H1 (cell line): ENCODE measurements at regions not wholly inside any gene's neighbourhood (a gene's known extent, or its start where the extent isn't known, plus 50 kb on each side); places are given as distances from the start of the nearest gene placed in this dataset.

Source experiments
- CTCF ChIA-PET: fragments of 300-600 bp; sonication (Branson Sonifier 250); formaldehyde crosslinking; loops from one replicate; lab custom pipeline; 2021; ENCODE audit not compliant: partially characterized antibody; lab: Charles Lee
- POLR2A ChIA-PET: fragments of 300-600 bp; sonication (Branson Sonifier 250); formaldehyde crosslinking; loops from one replicate; lab custom pipeline; 2021; ENCODE audit warnings: inconsistent platforms; ENCODE audit not compliant: partially characterized antibody; lab: Charles Lee
- DNase-seq, 2 experiments: peaks; one replicate each; pipeline versions ENCODE4 v3.0.0 to v3.0.0-alpha.2; 2010 to 2022; ENCODE audit warnings: low spot score in 2 of 2, low read depth in 1 of 2, mixed read lengths in 1 of 2
- FAIRE-seq: peaks from 2 replicates; lab custom pipeline; 2011; peaks lifted over from hg19 to GRCh38; lab: Jason Lieb, UNC
- H2AFZ ChIP-seq: 2 replicates; pipeline ENCODE4 v1.8.1; 2012; ENCODE audit warnings: low read length, inconsistent platforms
- H2AK5ac ChIP-seq: 2 replicates; pipeline ENCODE4 v1.6.1; 2013; ENCODE audit warnings: low read depth, low read length
- H2BK120ac ChIP-seq: replicated peaks from 2 replicates; pipeline ENCODE3; 2013; ENCODE audit warnings: low read depth, low read length, inconsistent platforms
- H2BK12ac ChIP-seq: 2 replicates; pipeline ENCODE4 v1.6.1; 2013; ENCODE audit warnings: low read depth, low read length
- H2BK15ac ChIP-seq: 2 replicates; pipeline ENCODE4 v1.6.1; 2013; ENCODE audit warnings: low read length
- H2BK20ac ChIP-seq: 2 replicates; pipeline ENCODE4 v1.6.1; 2013; ENCODE audit warnings: low read length
- H2BK5ac ChIP-seq: 2 replicates; pipeline ENCODE4 v1.6.1; 2013; ENCODE audit warnings: low read depth, low read length
- H3K14ac ChIP-seq: 2 replicates; pipeline ENCODE4 v1.6.1; 2013; ENCODE audit warnings: inconsistent platforms; ENCODE audit not compliant: insufficient read length
- H3K18ac ChIP-seq: 2 replicates; pipeline ENCODE4 v1.6.1; 2013; ENCODE audit warnings: low read length; ENCODE audit errors: extremely low read depth
- H3K23ac ChIP-seq: 2 replicates; pipeline ENCODE4 v1.6.1; 2013; ENCODE audit warnings: inconsistent platforms; ENCODE audit not compliant: insufficient read length
- H3K23me2 ChIP-seq: 2 replicates; pipeline ENCODE4 v1.6.1; 2013; ENCODE audit warnings: low read depth, low read length
- H3K27ac ChIP-seq: 2 replicates; pipeline ENCODE4 v1.6.1; 2011; ENCODE audit warnings: low read depth, low read length, inconsistent platforms
- H3K27me3 ChIP-seq, 4 experiments: replicated peaks in 1 of 4; 1 replicate in 1 of 4; 2 replicates in 3 of 4; pipeline versions ENCODE4 v1.6.1 to v1.8.1; 2011 to 2013; ENCODE audit warnings: low read length in 3 of 4, mild to moderate bottlenecking in 3 of 4, inconsistent platforms in 2 of 4, mixed read lengths in 2 of 4, moderate library complexity in 1 of 4; ENCODE audit not compliant: control insufficient read depth in 3 of 4, insufficient read depth in 3 of 4; ENCODE audit errors: extremely low read depth in 1 of 4
- H3K36me3 ChIP-seq, 4 experiments: 2 replicates each; pipeline versions ENCODE4 v1.6.1 to v1.8.1; 2011 to 2013; ENCODE audit warnings: mild to moderate bottlenecking in 4 of 4, low read length in 3 of 4, moderate library complexity in 2 of 4, control low read depth in 1 of 4, inconsistent platforms in 1 of 4; ENCODE audit not compliant: insufficient read depth in 4 of 4, control insufficient read depth in 2 of 4
- H3K4ac ChIP-seq: replicated peaks from 2 replicates; pipeline ENCODE3; 2013; ENCODE audit warnings: low read length, low read depth, mixed read lengths, inconsistent platforms; ENCODE audit not compliant: insufficient read length
- H3K4me1 ChIP-seq, 4 experiments: replicated peaks in 1 of 4; 1 replicate in 1 of 4; 2 replicates in 3 of 4; pipeline versions ENCODE4 v1.6.1 to v1.8.1; 2011 to 2013; ENCODE audit warnings: low read length in 3 of 4, inconsistent platforms in 2 of 4, mixed read lengths in 1 of 4; ENCODE audit not compliant: insufficient read depth in 4 of 4, control insufficient read depth in 3 of 4
- H3K4me2 ChIP-seq, 2 experiments: 2 replicates each; pipeline versions ENCODE4 v1.6.1 to v1.8.1; 2011 to 2013; ENCODE audit warnings: low read depth in 2 of 2, low read length in 2 of 2, control low read depth in 1 of 2, inconsistent platforms in 1 of 2, mild to moderate bottlenecking in 1 of 2; ENCODE audit not compliant: insufficient read depth in 1 of 2
- H3K4me3 ChIP-seq, 4 experiments: fragments of 200-600, 300-600 bp in 1 of 4; sonication (generic), shearing (Covaris generic), sonication (Bioruptor Twin) in 1 of 4; 2 replicates each; pipeline versions ENCODE4 v1.5.1 to v1.8.1; 2011 to 2016; ENCODE audit warnings: low read length in 4 of 4, low read depth in 3 of 4, control low read depth in 2 of 4, inconsistent platforms in 2 of 4, mild to moderate bottlenecking in 2 of 4, mixed read lengths in 1 of 4, moderate library complexity in 1 of 4; ENCODE audit not compliant: insufficient read depth in 2 of 4; ENCODE audit errors: extremely low read depth in 1 of 4
- H3K56ac ChIP-seq: replicated peaks from 2 replicates; pipeline ENCODE3; 2013; ENCODE audit warnings: low read depth, mild to moderate bottlenecking, mixed read lengths, low read length, inconsistent platforms; ENCODE audit not compliant: insufficient read length
- H3K79me1 ChIP-seq: 2 replicates; pipeline ENCODE4 v1.6.1; 2013; ENCODE audit warnings: low read depth, low read length, control low read depth
- H3K79me2 ChIP-seq, 2 experiments: 2 replicates each; pipeline versions ENCODE4 v1.6.1 to v1.8.1; 2012 to 2013; ENCODE audit warnings: low read length in 2 of 2, mild to moderate bottlenecking in 2 of 2, inconsistent platforms in 1 of 2; ENCODE audit not compliant: insufficient read depth in 2 of 2, control insufficient read depth in 1 of 2
- H3K9ac ChIP-seq, 4 experiments: replicated peaks in 1 of 4; 1 replicate in 1 of 4; 2 replicates in 3 of 4; pipeline versions ENCODE4 v1.6.1 to v1.8.1; 2011 to 2013; ENCODE audit warnings: low read depth in 3 of 4, low read length in 3 of 4, control low read depth in 2 of 4, mild to moderate bottlenecking in 2 of 4, moderate library complexity in 2 of 4, inconsistent platforms in 1 of 4; ENCODE audit errors: extremely low read depth in 1 of 4
- H3K9me3 ChIP-seq, 2 experiments: 2 replicates each; pipeline versions ENCODE4 v1.6.1 to v1.8.1; 2012 to 2013; ENCODE audit warnings: mild to moderate bottlenecking in 2 of 2, moderate library complexity in 2 of 2, control low read depth in 1 of 2, inconsistent platforms in 1 of 2, low read depth in 1 of 2, low read length in 1 of 2, mixed read lengths in 1 of 2; ENCODE audit not compliant: insufficient read depth in 2 of 2
- H4K20me1 ChIP-seq, 2 experiments: replicated peaks in 1 of 2; 2 replicates each; pipeline versions ENCODE3 to v1.8.1; 2011 to 2013; ENCODE audit warnings: inconsistent platforms in 2 of 2, low read length in 2 of 2, mild to moderate bottlenecking in 1 of 2; ENCODE audit not compliant: insufficient read depth in 2 of 2, control insufficient read depth in 1 of 2
- H4K5ac ChIP-seq: 2 replicates; pipeline ENCODE4 v1.6.1; 2013; ENCODE audit warnings: low read length, low read depth, mixed read lengths, inconsistent platforms; ENCODE audit not compliant: insufficient read length
- H4K8ac ChIP-seq: 2 replicates; pipeline ENCODE4 v1.8.0; 2013; ENCODE audit warnings: mild to moderate bottlenecking, moderate library complexity, low read length, inconsistent platforms; ENCODE audit not compliant: insufficient read depth; ENCODE audit errors: extremely low read depth
- H4K91ac ChIP-seq: replicated peaks from 2 replicates; pipeline ENCODE3; 2013; ENCODE audit warnings: low read length, mixed read lengths, inconsistent platforms; ENCODE audit not compliant: insufficient read length
- GTF2F1 ChIP-seq: IDR thresholded peaks from 2 replicates; pipeline ENCODE4 v1.6.1; 2012; ENCODE audit warnings: low read depth, low read length, improper control_type of control experiment, borderline replicate concordance
- JUN ChIP-seq: IDR thresholded peaks from 2 replicates; pipeline ENCODE4 v1.6.1; 2011; ENCODE audit warnings: low read depth, mild to moderate bottlenecking, improper control_type of control experiment, low read length
- TEAD4 ChIP-seq: IDR thresholded peaks from 2 replicates; pipeline ENCODE4 v1.6.1; 2012; ENCODE audit warnings: low read depth, low read length, inconsistent platforms, mixed read lengths
- WGBS, 2 experiments: shearing (Covaris generic) in 1 of 2; methylation state at CpG; one replicate each; pipeline versions ENCODE4 v1.1.6 to v1.1.7; 2013 to 2015; ENCODE audit warnings: low lambda C conversion rate in 2 of 2, mixed read lengths in 2 of 2, inconsistent platforms in 1 of 2, low coverage in 1 of 2, missing lambda C conversion rate in 1 of 2; ENCODE audit not compliant: insufficient replicate concordance in 2 of 2, insufficient coverage in 1 of 2, insufficient read length in 1 of 2; ENCODE audit errors: extremely low coverage in 1 of 2, missing lambda C conversion rate in 1 of 2; 5-methylcytosine and 5-hydroxymethylcytosine counted together
- TF ChIP-seq, protein P1 (sequence below): IDR thresholded peaks from 2 replicates; pipeline ENCODE4 v1.6.1; 2012; ENCODE audit warnings: inconsistent platforms

DNA sequence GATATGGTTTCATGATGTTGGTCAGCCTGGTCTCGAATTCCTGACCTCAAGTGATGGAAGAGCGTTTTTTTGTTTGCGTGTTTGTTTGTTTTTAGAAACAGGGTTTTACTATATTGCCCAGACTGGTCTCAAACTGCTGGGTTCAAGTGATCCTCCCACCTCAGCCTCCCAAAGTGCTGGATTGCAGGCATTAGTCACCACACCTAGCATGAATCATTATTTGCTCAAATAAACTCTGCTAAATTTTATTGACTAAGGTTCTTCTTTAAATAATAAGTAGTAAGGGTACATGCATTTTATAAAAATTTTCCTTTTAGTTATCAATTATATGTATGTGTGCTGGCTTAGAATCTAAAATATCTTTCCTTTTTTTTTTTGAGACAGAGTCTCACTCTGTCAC, 52.9 kb downstream of the ZBTB9 start:
- Histone ChIP-seq H3K56ac (no peak overlapping the region), H4K20me1 (no peaks in the 10 kb centered on the region), H3K4ac (no peak overlapping the region), H2BK20ac (no peak overlapping the region), H4K5ac (no peak overlapping the region), H3K23me2 (peaks cover 4% of the 10 kb centered on the region; the same call in 1 of the 2 replicates), H3K4me3 (no peak overlapping the region), H3K18ac (no peak overlapping the region), H4K91ac (no peak overlapping the region), H2BK120ac (no peak overlapping the region), H3K14ac (no peak overlapping the region), H3K79me2 (no peaks in the 10 kb centered on the region), H3K36me3 (no peaks in the 10 kb centered on the region; a peak in 1 of 8 replicates), H3K9ac (no peak overlapping the region), H2AK5ac (no peak overlapping the region), H3K9me3 (peaks cover 6 to 10% of the 10 kb centered on the region in 2 experiments; a peak in 3 of 4 replicates), H3K27ac (no peak overlapping the region), H2BK5ac (no peak overlapping the region), H2BK15ac (no peak overlapping the region), H3K4me1 (peaks cover 0 to 5% (median 0%) of the 10 kb centered on the region in 4 experiments; a peak in 2 of 7 replicates), H2AFZ (no peak overlapping the region), H3K79me1 (no peaks in the 10 kb centered on the region), H3K4me2 (no peak overlapping the region), H3K23ac (no peak overlapping the region), H4K8ac (no peak overlapping the region), H2BK12ac (no peak overlapping the region), H3K27me3 (no peaks in the 10 kb centered on the region)
- FAIRE-seq (no peak), DNase-seq (no peak)
- TF ChIP-seq, protein P1, sequence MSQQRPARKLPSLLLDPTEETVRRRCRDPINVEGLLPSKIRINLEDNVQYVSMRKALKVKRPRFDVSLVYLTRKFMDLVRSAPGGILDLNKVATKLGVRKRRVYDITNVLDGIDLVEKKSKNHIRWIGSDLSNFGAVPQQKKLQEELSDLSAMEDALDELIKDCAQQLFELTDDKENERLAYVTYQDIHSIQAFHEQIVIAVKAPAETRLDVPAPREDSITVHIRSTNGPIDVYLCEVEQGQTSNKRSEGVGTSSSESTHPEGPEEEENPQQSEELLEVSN: no peak
- no peak for TF ChIP-seq GTF2F1
- TF ChIP-seq TEAD4: no peak
- TF ChIP-seq JUN: no peak
- 93% methylated on average over 3 of the region's 3 CpGs; no CpG with 5 or more reads in 1 of the 2 experiments for WGBS, 2 experiments
- POLR2A ChIA-PET: no interaction called here
- CTCF ChIA-PET: interaction anchor here (1.4 kb wide), 1 partner anchor 12 kb away, joined by 5 read pairs; no protein-coding TSS in a partner anchor
